ENCODE measurements at regions not wholly inside any gene's neighbourhood (a gene's known extent, or its start where the extent isn't known, plus 50 kb on each side); places are given as distances from the start of the nearest gene placed in this dataset.
"Not testable (repeated sequence)": the region's sequence is repeated elsewhere in the genome, so short reads cannot be mapped to it uniquely, and the experiment has no call there.

DNA sequence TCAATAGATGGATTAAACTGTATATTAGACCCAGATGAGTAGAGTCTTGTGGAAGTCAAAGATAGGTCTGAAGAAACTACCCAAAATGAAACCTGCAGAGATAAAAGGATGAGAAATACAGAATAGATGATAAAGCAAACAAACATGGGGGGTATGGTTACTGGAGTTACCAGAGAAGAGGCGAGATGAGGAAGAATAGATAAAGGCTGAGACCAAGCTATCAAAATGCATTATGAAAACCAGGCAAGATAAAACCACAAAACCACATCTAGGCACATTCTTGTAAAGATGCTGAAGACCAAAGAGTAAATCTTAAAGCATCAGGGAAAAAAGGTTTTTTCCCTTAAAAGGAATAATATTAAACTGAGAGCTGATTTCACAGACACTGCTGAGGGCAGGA, 271.8 kb upstream of the NBPF12 start:
- TF ChIP-seq CTCF, POLR2A (IDR thresholded peaks at IDR 0.05): not testable (repeated sequence)

Measured in testis (tissue), 2 donors.